CD4-positive, alpha-beta T cell (primary cell): ENCODE measurements at regions not wholly inside any gene's neighbourhood (a gene's known extent, or its start where the extent isn't known, plus 50 kb on each side); places are given as distances from the start of the nearest gene placed in this dataset.

Experiments
- ATAC-seq: fragments of 200-7000 bp; cut with Tn5 transposase; one replicate; pipeline ENCODE4 v1.10.0; 2022; ENCODE audit warnings: mild to moderate bottlenecking; ENCODE audit not compliant: poor library complexity
- CTCF ChIA-PET: fragments of 350-600 bp; sonication (Branson Sonifier 250); formaldehyde crosslinking; loops from one replicate; lab custom pipeline; 2021; ENCODE audit warnings: antibody characterized with exemption, inconsistent platforms; lab: Charles Lee
- POLR2A ChIA-PET: fragments of 350-600 bp; sonication (Branson Sonifier 250); formaldehyde crosslinking; loops from one replicate; lab custom pipeline; 2021; ENCODE audit warnings: antibody characterized with exemption, inconsistent platforms; lab: Charles Lee
- DNase-seq, 14 experiments: peaks; one replicate each; pipeline ENCODE4 v3.0.0-alpha.2; 2013 to 2020; ENCODE audit warnings: mixed read lengths in 2 of 14
- H3K27ac ChIP-seq, 2 donors: one replicate each; pipeline versions ENCODE4 v1.5.1 to v1.7.0; 2013; ENCODE audit warnings: low read length in 2 of 2, low read depth in 1 of 2, mild to moderate bottlenecking in 1 of 2
- H3K27me3 ChIP-seq, 2 experiments: 1 replicate in 1 of 2; 2 replicates in 1 of 2; pipeline versions ENCODE4 v1.6.1 to v1.7.0; 2013; ENCODE audit warnings: low read length in 2 of 2, control low read depth in 1 of 2, mild to moderate bottlenecking in 1 of 2, moderate library complexity in 1 of 2; ENCODE audit not compliant: insufficient read depth in 2 of 2, control insufficient read depth in 1 of 2
- H3K36me3 ChIP-seq: one replicate; pipeline ENCODE4 v1.6.1; 2013; ENCODE audit warnings: low read length, control low read depth; ENCODE audit not compliant: insufficient read depth
- H3K4me1 ChIP-seq: one replicate; pipeline ENCODE4 v1.6.1; 2013; ENCODE audit warnings: low read length, control low read depth; ENCODE audit not compliant: insufficient read depth
- H3K4me3 ChIP-seq: one replicate; pipeline ENCODE4 v1.5.1; 2013; ENCODE audit warnings: mild to moderate bottlenecking, low read length, moderate library complexity
- H3K9me3 ChIP-seq, 2 experiments: 1 replicate in 1 of 2; 2 replicates in 1 of 2; pipeline versions ENCODE4 v1.6.1 to v1.7.0; 2013; ENCODE audit warnings: low read length in 2 of 2, mild to moderate bottlenecking in 2 of 2, control low read depth in 1 of 2, moderate library complexity in 1 of 2; ENCODE audit not compliant: control insufficient read depth in 1 of 2, insufficient read depth in 1 of 2
- H3K27ac Mint-ChIP-seq: one replicate; pipeline ENCODE4 v1.8.0; 2020; ENCODE audit warnings: mixed read lengths
- H3K27me3 Mint-ChIP-seq: one replicate; pipeline ENCODE4 v1.8.0; 2021; ENCODE audit warnings: mixed read lengths
- H3K36me3 Mint-ChIP-seq: one replicate; pipeline ENCODE4 v1.8.0; 2021; ENCODE audit warnings: low read depth, mixed read lengths
- H3K4me1 Mint-ChIP-seq: one replicate; pipeline ENCODE4 v1.8.0; 2021; ENCODE audit warnings: low read depth, mixed read lengths
- H3K4me3 Mint-ChIP-seq: one replicate; pipeline ENCODE4 v1.8.0; 2020; ENCODE audit warnings: mild to moderate bottlenecking, mixed read lengths
- H3K9me3 Mint-ChIP-seq: one replicate; pipeline ENCODE4 v1.8.0; 2020; ENCODE audit warnings: mixed read lengths
- intact Hi-C, 2 experiments: fragments of 100-400 bp; cut with DNase I in 1 of 2; cut with micrococcal nuclease in 1 of 2; formaldehyde crosslinking; loops; one replicate each; pipeline versions ENCODE4 v1.15.1 to v1.9.0; 2023 to 2025; cut with DNase I, micrococcal nuclease
- TF ChIP-seq, protein P1 (sequence below): fragments of 200-600 bp; IDR thresholded peaks from one replicate; pipeline ENCODE4 v1.8.0; 2022; ENCODE audit warnings: antibody characterized with exemption, mild to moderate bottlenecking

DNA sequence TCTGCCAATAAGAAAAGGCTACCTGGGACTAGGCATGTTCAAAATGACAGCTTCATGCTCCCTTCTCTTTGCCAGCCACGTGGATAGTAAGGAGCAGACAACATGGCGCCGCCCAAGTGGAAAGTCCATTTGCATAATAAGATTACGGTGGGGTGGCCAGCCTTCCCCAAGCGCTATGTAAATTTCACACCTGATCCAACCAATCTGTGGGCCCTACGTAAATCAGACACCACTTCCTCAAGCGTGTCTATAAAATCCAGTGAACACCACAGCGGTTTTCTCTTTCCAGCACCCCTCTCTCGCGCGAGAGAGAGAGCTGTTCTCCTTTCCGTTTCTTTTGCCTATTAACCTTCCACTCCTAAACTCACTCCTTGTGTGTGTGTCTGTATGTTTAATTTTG lies 140.3 kb upstream of the ERCC4 start:
- TF ChIP-seq, protein P1, sequence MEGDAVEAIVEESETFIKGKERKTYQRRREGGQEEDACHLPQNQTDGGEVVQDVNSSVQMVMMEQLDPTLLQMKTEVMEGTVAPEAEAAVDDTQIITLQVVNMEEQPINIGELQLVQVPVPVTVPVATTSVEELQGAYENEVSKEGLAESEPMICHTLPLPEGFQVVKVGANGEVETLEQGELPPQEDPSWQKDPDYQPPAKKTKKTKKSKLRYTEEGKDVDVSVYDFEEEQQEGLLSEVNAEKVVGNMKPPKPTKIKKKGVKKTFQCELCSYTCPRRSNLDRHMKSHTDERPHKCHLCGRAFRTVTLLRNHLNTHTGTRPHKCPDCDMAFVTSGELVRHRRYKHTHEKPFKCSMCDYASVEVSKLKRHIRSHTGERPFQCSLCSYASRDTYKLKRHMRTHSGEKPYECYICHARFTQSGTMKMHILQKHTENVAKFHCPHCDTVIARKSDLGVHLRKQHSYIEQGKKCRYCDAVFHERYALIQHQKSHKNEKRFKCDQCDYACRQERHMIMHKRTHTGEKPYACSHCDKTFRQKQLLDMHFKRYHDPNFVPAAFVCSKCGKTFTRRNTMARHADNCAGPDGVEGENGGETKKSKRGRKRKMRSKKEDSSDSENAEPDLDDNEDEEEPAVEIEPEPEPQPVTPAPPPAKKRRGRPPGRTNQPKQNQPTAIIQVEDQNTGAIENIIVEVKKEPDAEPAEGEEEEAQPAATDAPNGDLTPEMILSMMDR: no peak
- peaks cover 0 to 5% of the 10 kb centered on the region in 2 experiments for H3K9me3 ChIP-seq
- ChIA-PET POLR2A (no interaction called here), CTCF (no interaction called here)
- Mint-ChIP-seq H3K4me3 (no peak overlapping the region), H3K27ac (no peak overlapping the region), H3K27me3 (no peaks in the 10 kb centered on the region), H3K9me3 (peaks cover 3% of the 10 kb centered on the region), H3K4me1 (no peaks in the 10 kb centered on the region), H3K36me3 (no peaks in the 10 kb centered on the region)
- no peak overlapping the region for H3K27ac ChIP-seq
- no peak overlapping the region for H3K4me3 ChIP-seq
- ATAC-seq (no peak), DNase-seq (no peak)
- H3K4me1 ChIP-seq: no peaks in the 10 kb centered on the region
- no peaks in the 10 kb centered on the region for H3K36me3 ChIP-seq
- no peaks in the 10 kb centered on the region for H3K27me3 ChIP-seq
- intact Hi-C loops: loop anchor here in 1 of 2 experiments (10.0 kb wide), 1 partner anchor 65 kb away; no protein-coding TSS in a partner anchor

DNA sequence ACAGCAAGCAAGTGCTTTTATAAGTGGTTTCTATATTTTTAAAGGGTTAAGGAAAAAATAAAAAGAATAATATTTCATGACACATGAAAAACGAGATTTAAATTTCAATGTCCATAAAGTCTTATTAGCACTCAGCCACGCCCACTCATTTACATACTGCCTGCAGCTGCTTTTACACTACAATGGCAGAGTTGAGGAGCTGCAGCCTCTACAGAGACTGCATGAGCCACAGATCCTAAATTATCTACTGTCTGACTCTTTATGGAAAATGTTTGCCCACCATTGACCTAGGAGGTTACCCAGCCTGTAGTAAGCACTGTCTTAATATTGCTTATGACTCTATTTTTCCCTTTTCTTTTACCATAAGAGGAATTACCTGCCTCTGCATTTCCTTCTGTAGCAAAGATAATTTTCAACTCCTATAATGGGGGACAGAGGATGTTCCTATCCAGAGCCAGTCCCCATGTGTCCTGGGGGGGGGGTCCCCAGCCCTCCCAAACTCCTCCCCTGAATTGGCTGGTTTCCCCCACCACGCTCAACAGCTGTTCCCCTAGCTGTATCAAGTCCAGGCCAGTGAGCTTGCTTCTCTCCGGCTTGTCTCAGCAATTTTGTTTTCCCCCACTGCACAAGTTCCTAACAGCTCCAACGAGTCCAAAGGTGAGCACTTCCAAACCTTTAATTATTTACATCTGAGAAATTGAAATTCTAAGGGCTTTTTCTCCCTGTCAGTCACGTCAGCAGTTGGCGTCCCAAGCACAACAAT lies 139.4 kb upstream of the ERCC4 start:
- no peak overlapping the region for H3K27ac ChIP-seq
- H3K4me3 ChIP-seq: no peak overlapping the region
- no peaks in the 10 kb centered on the region for H3K27me3 ChIP-seq
- CTCF ChIA-PET: no interaction called here
- no peaks in the 10 kb centered on the region for H3K36me3 Mint-ChIP-seq
- DNase-seq (no peak), ATAC-seq (no peak)
- no peaks in the 10 kb centered on the region for H3K27me3 Mint-ChIP-seq
- no peaks in the 10 kb centered on the region for H3K4me1 Mint-ChIP-seq
- intact Hi-C loops: loop anchor here in 1 of 2 experiments (10.0 kb wide), 1 partner anchor 64 kb away; no protein-coding TSS in a partner anchor
- TF ChIP-seq, protein P1: no peak
- peaks cover 3% of the 10 kb centered on the region for H3K9me3 Mint-ChIP-seq
- no peak overlapping the region for H3K27ac Mint-ChIP-seq
- no peaks in the 10 kb centered on the region for H3K36me3 ChIP-seq
- no peak overlapping the region for H3K4me3 Mint-ChIP-seq
- peaks cover 0 to 5% of the 10 kb centered on the region in 2 experiments for H3K9me3 ChIP-seq
- H3K4me1 ChIP-seq: no peaks in the 10 kb centered on the region
- POLR2A ChIA-PET: no interaction called here

DNA sequence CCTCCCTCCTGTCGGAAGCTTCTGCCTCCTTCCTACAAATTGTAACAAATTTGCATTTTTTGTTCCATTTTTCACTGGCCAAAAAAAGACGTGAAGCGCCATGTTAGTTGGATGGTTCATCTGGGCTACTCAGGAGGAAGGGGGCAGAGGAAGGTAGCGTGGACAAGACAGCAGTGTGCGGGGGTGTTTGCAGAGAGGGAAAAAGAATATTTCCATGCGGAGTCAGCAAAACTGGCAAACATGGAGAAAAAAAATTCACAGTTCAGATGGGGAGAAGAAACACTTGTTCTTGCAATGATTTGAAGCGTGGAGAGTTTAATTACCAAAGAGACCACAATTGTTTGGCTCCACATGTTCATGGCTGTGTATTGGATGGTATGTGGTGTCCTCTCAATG lies 138.8 kb upstream of the ERCC4 start:
- POLR2A ChIA-PET: no interaction called here
- H3K27me3 ChIP-seq: no peaks in the 10 kb centered on the region

More for the DNA sequence above, 138.8 kb upstream of the ERCC4 start:
- TF ChIP-seq, protein P1: no peak
- DNase-seq (no peak), ATAC-seq (no peak)
- CTCF ChIA-PET: no interaction called here
- Mint-ChIP-seq H3K9me3 (peaks cover 2% of the 10 kb centered on the region), H3K27ac (no peak overlapping the region), H3K27me3 (no peaks in the 10 kb centered on the region), H3K4me1 (no peaks in the 10 kb centered on the region), H3K36me3 (no peaks in the 10 kb centered on the region), H3K4me3 (no peak overlapping the region)
- no peak overlapping the region for H3K4me3 ChIP-seq
- H3K9me3 ChIP-seq: peaks cover 0 to 5% of the 10 kb centered on the region in 2 experiments
- intact Hi-C loops: loop anchor here in 1 of 2 experiments (10.0 kb wide), 1 partner anchor 64 kb away; no protein-coding TSS in a partner anchor
- no peaks in the 10 kb centered on the region for H3K4me1 ChIP-seq
- H3K36me3 ChIP-seq: no peaks in the 10 kb centered on the region
- H3K27ac ChIP-seq: no peak overlapping the region
